IPS-20b (cell line): ENCODE measurements at regions not wholly inside any gene's neighbourhood (a gene's known extent, or its start where the extent isn't known, plus 50 kb on each side); places are given as distances from the start of the nearest gene placed in this dataset.

ENCODE experiments used
- H3K27ac ChIP-seq: one replicate; pipeline ENCODE4 v1.5.1; 2013; ENCODE audit warnings: low read length
- H3K27me3 ChIP-seq: 2 replicates; pipeline ENCODE4 v1.6.1; 2013; ENCODE audit warnings: mild to moderate bottlenecking, low read length, inconsistent platforms; ENCODE audit not compliant: insufficient read depth
- H3K36me3 ChIP-seq: 2 replicates; pipeline ENCODE4 v1.6.1; 2013; ENCODE audit warnings: low read depth, mild to moderate bottlenecking, inconsistent platforms, low read length, moderate library complexity; ENCODE audit not compliant: insufficient read depth
- H3K4me1 ChIP-seq: 2 replicates; pipeline ENCODE4 v1.6.1; 2013; ENCODE audit warnings: mild to moderate bottlenecking, control low read depth, inconsistent platforms, low read length, moderate library complexity; ENCODE audit not compliant: insufficient read depth
- H3K4me3 ChIP-seq: 2 replicates; pipeline ENCODE4 v1.5.1; 2013; ENCODE audit warnings: mild to moderate bottlenecking, low read length, inconsistent platforms
- H3K9ac ChIP-seq: 2 replicates; pipeline ENCODE4 v1.6.1; 2013; ENCODE audit warnings: low read depth, mild to moderate bottlenecking, inconsistent platforms, low read length, moderate library complexity
- H3K9me3 ChIP-seq: 2 replicates; pipeline ENCODE4 v1.6.1; 2013; ENCODE audit warnings: mild to moderate bottlenecking, low read depth, low read length, inconsistent platforms; ENCODE audit not compliant: insufficient read depth

- no peak overlapping the region for H3K4me3 ChIP-seq
- H3K27ac ChIP-seq: no peak overlapping the region
- H3K9ac ChIP-seq: no peak overlapping the region
- H3K9me3 ChIP-seq: no peaks in the 10 kb centered on the region
- H3K4me1 ChIP-seq: no peaks in the 10 kb centered on the region
- no peaks in the 10 kb centered on the region for H3K36me3 ChIP-seq
- no peaks in the 10 kb centered on the region for H3K27me3 ChIP-seq
Measured at GRCh38 chr2:2765839-2766495, 434.9 kb upstream of the MYT1L start.

- no peaks in the 10 kb centered on the region for H3K27me3 ChIP-seq
Measured at GRCh38 chr2:2765176-2765800, 434.2 kb upstream of the MYT1L start.

GRCh38 chr2:2764739-2765138 is 433.7 kb upstream of the MYT1L start:
- Histone ChIP-seq H3K4me1 (no peaks in the 10 kb centered on the region), H3K27ac (no peak overlapping the region), H3K36me3 (no peaks in the 10 kb centered on the region), H3K4me3 (no peak overlapping the region), H3K27me3 (no peaks in the 10 kb centered on the region), H3K9me3 (peaks cover 10% of the 10 kb centered on the region), H3K9ac (no peak overlapping the region)

More at GRCh38 chr2:2765176-2765800, 434.2 kb upstream of the MYT1L start:
- H3K36me3 ChIP-seq: no peaks in the 10 kb centered on the region
- H3K9me3 ChIP-seq: peaks cover 6% of the 10 kb centered on the region
- H3K9ac ChIP-seq: no peak overlapping the region
- H3K27ac ChIP-seq: no peak overlapping the region
- H3K4me3 ChIP-seq: no peak overlapping the region
- no peaks in the 10 kb centered on the region for H3K4me1 ChIP-seq

- Histone ChIP-seq H3K36me3 (no peaks in the 10 kb centered on the region), H3K4me1 (no peaks in the 10 kb centered on the region), H3K4me3 (no peak overlapping the region), H3K9me3 (peaks cover 10% of the 10 kb centered on the region), H3K9ac (no peak overlapping the region), H3K27ac (no peak overlapping the region), H3K27me3 (no peaks in the 10 kb centered on the region)
Measured at GRCh38 chr2:2764001-2764355, 432.9 kb upstream of the MYT1L start.

- Histone ChIP-seq H3K27ac (no peak overlapping the region), H3K36me3 (no peaks in the 10 kb centered on the region), H3K27me3 (no peaks in the 10 kb centered on the region), H3K9me3 (peaks cover 10% of the 10 kb centered on the region), H3K4me1 (no peaks in the 10 kb centered on the region), H3K4me3 (no peak overlapping the region), H3K9ac (no peak overlapping the region)
Measured at GRCh38 chr2:2763351-2764000, 432.4 kb upstream of the MYT1L start.

GRCh38 chr2:2762913-2763312 is 431.8 kb upstream of the MYT1L start:
- H3K27me3 ChIP-seq: no peaks in the 10 kb centered on the region

GRCh38 chr2:2762166-2762908 is 431.3 kb upstream of the MYT1L start:
- peaks cover 10% of the 10 kb centered on the region for H3K9me3 ChIP-seq
- H3K4me1 ChIP-seq: no peaks in the 10 kb centered on the region
- no peaks in the 10 kb centered on the region for H3K27me3 ChIP-seq
- no peak overlapping the region for H3K27ac ChIP-seq
- no peak overlapping the region for H3K9ac ChIP-seq
- no peaks in the 10 kb centered on the region for H3K36me3 ChIP-seq
- no peak overlapping the region for H3K4me3 ChIP-seq

More at GRCh38 chr2:2762913-2763312, 431.8 kb upstream of the MYT1L start:
- Histone ChIP-seq H3K9me3 (peaks cover 10% of the 10 kb centered on the region), H3K27ac (no peak overlapping the region), H3K4me3 (no peak overlapping the region), H3K9ac (no peak overlapping the region), H3K4me1 (no peaks in the 10 kb centered on the region), H3K36me3 (no peaks in the 10 kb centered on the region)

- no peaks in the 10 kb centered on the region for H3K27me3 ChIP-seq
- H3K9ac ChIP-seq: no peak overlapping the region
- H3K36me3 ChIP-seq: no peaks in the 10 kb centered on the region
- H3K4me1 ChIP-seq: no peaks in the 10 kb centered on the region
- H3K27ac ChIP-seq: no peak overlapping the region
- no peak overlapping the region for H3K4me3 ChIP-seq
- H3K9me3 ChIP-seq: peaks cover 21% of the 10 kb centered on the region
Measured at GRCh38 chr2:2758793-2759367, 427.8 kb upstream of the MYT1L start.

- Histone ChIP-seq H3K36me3 (no peaks in the 10 kb centered on the region), H3K4me3 (no peak overlapping the region), H3K9me3 (peaks cover 31% of the 10 kb centered on the region), H3K27me3 (no peaks in the 10 kb centered on the region), H3K9ac (no peak overlapping the region), H3K4me1 (no peaks in the 10 kb centered on the region), H3K27ac (no peak overlapping the region)
Measured at GRCh38 chr2:2757764-2758163, 426.7 kb upstream of the MYT1L start.

GRCh38 chr2:2756886-2757285 is 425.8 kb upstream of the MYT1L start:
- no peak overlapping the region for H3K4me3 ChIP-seq
- no peaks in the 10 kb centered on the region for H3K27me3 ChIP-seq
- H3K27ac ChIP-seq: no peak overlapping the region
- H3K9ac ChIP-seq: no peak overlapping the region
- H3K4me1 ChIP-seq: no peaks in the 10 kb centered on the region
- no peaks in the 10 kb centered on the region for H3K36me3 ChIP-seq
- H3K9me3 ChIP-seq: peaks cover 31% of the 10 kb centered on the region

- Histone ChIP-seq H3K9me3 (peaks cover 31% of the 10 kb centered on the region), H3K9ac (no peak overlapping the region), H3K36me3 (no peaks in the 10 kb centered on the region), H3K27ac (no peak overlapping the region), H3K27me3 (no peaks in the 10 kb centered on the region), H3K4me1 (no peaks in the 10 kb centered on the region), H3K4me3 (no peak overlapping the region)
Measured at GRCh38 chr2:2755990-2756389, 424.9 kb upstream of the MYT1L start.
